SH-SY5Y (cell line): ENCODE measurements at regions not wholly inside any gene's neighbourhood (a gene's known extent, or its start where the extent isn't known, plus 50 kb on each side); places are given as distances from the start of the nearest gene placed in this dataset.

ENCODE experiments used
- GATA2 ChIP-seq: IDR thresholded peaks from 2 replicates; pipeline ENCODE4 v1.6.1; 2011; ENCODE audit warnings: mild to moderate bottlenecking, low read depth, low read length
- GATA3 ChIP-seq: IDR thresholded peaks from 2 replicates; pipeline ENCODE4 v1.6.1; 2011; ENCODE audit warnings: low read depth, mild to moderate bottlenecking, low read length, moderate library complexity

- no peak for TF ChIP-seq GATA2
- TF ChIP-seq GATA3: no peak
These were observed 205.6 kb upstream of the PRSS58 start for GRCh38 chr7:142463401-142463850.

GRCh38 chr7:142461437-142461836 lies 203.6 kb upstream of the PRSS58 start:
- TF ChIP-seq GATA2 (no peak), GATA3 (no peak)

GRCh38 chr7:142460402-142461117 lies 202.7 kb upstream of the PRSS58 start:
- no peak for TF ChIP-seq GATA3
- no peak for TF ChIP-seq GATA2

GRCh38 chr7:142459551-142459963 lies 201.7 kb upstream of the PRSS58 start:
- no peak for TF ChIP-seq GATA3
- peak; percentile 54 for TF ChIP-seq GATA2

GRCh38 chr7:142457146-142457703 lies 199.4 kb upstream of the PRSS58 start:
- no peak for TF ChIP-seq GATA3
- no peak for TF ChIP-seq GATA2

- no peak for TF ChIP-seq GATA2
- no peak for TF ChIP-seq GATA3
These were observed 197.5 kb upstream of the PRSS58 start for GRCh38 chr7:142455392-142455791.

- no peak for TF ChIP-seq GATA3
- no peak for TF ChIP-seq GATA2
These were observed 197.0 kb upstream of the PRSS58 start for GRCh38 chr7:142454862-142455261.

GRCh38 chr7:142452791-142453190 lies 194.9 kb upstream of the PRSS58 start:
- TF ChIP-seq GATA3: no peak
- TF ChIP-seq GATA2: no peak

GRCh38 chr7:142451817-142452216 lies 194.0 kb upstream of the PRSS58 start:
- TF ChIP-seq GATA2 (no peak), GATA3 (no peak)

GRCh38 chr7:142451296-142451695 lies 193.4 kb upstream of the PRSS58 start:
- TF ChIP-seq GATA3: no peak
- no peak for TF ChIP-seq GATA2

- TF ChIP-seq GATA3 (no peak), GATA2 (no peak)
These were observed 192.8 kb upstream of the PRSS58 start for GRCh38 chr7:142450695-142451094.

GRCh38 chr7:142450206-142450605 lies 192.3 kb upstream of the PRSS58 start:
- TF ChIP-seq GATA2: no peak
- TF ChIP-seq GATA3: no peak

GRCh38 chr7:142447762-142448161 lies 189.9 kb upstream of the PRSS58 start:
- TF ChIP-seq GATA3 (no peak), GATA2 (no peak)

GRCh38 chr7:142445019-142445686 lies 187.3 kb upstream of the PRSS58 start:
- TF ChIP-seq GATA2 (no peak), GATA3 (no peak)

- TF ChIP-seq GATA3 (peak; percentile 58; the same call in 1 of the 2 replicates), GATA2 (no peak; the same call in 1 of the 2 replicates)
These were observed 185.6 kb upstream of the PRSS58 start for GRCh38 chr7:142443216-142444010.
